C4-2B (cell line): ENCODE measurements at regions not wholly inside any gene's neighbourhood (a gene's known extent, or its start where the extent isn't known, plus 50 kb on each side); places are given as distances from the start of the nearest gene placed in this dataset.

Source experiments
- CTCF ChIP-seq: fragments of 450-650 bp; conservative IDR thresholded peaks from 2 replicates; pipeline ENCODE4 v1.5.1; 2017; ENCODE audit warnings: mild to moderate bottlenecking
- ZFX ChIP-seq: fragments of 450-650 bp; IDR thresholded peaks from 2 replicates; pipeline ENCODE4 v1.6.1; 2017

- TF ChIP-seq CTCF = no peak
- TF ChIP-seq ZFX = no peak
Observed at GRCh38 chr12:13724136-13724535, 257.3 kb downstream of the GRIN2B start.
